ENCODE measurements at regions not wholly inside any gene's neighbourhood (a gene's known extent, or its start where the extent isn't known, plus 50 kb on each side); places are given as distances from the start of the nearest gene placed in this dataset.
"Not testable (repeated sequence)": the region's sequence is repeated elsewhere in the genome, so short reads cannot be mapped to it uniquely, and the experiment has no call there.

DNA sequence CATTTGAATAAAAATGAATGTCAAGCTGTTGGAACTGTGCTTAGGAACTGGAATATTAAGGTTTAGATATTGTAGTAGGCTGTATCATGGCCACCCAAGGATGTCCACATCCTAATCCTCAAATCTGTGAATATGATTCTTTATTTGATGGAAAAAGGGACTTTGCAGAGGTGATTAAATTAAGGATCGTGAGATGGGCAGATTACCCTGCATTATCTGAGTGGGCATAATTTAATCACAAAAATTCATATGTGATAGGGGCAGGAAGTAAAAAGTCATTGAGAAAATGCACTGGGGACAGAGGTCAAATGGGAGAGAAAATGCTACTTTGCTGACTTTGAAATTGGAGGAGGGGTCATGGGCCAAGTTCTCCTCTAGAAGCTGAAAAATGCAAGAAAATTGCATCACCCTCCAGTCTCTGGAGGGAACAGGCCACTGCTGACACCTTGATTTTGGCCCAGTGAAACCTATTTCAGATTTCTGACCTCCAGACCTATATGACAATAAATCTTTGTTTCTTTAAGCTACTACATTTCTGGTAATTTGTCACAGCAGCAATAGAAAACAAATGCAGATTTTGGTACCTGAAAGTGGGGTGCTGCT lies 521.4 kb downstream of the PCDH7 start:
- Histone ChIP-seq H3K4me3 (no peak overlapping the region), H3K27ac (no peak overlapping the region), H3K9me3 (peaks cover 0 to 11% of the 10 kb centered on the region in 2 donors), H3K36me3 (no peaks in the 10 kb centered on the region), H3K27me3 (no peaks in the 10 kb centered on the region), H3K4me1 (no peaks in the 10 kb centered on the region)
- TF ChIP-seq, protein P1, sequence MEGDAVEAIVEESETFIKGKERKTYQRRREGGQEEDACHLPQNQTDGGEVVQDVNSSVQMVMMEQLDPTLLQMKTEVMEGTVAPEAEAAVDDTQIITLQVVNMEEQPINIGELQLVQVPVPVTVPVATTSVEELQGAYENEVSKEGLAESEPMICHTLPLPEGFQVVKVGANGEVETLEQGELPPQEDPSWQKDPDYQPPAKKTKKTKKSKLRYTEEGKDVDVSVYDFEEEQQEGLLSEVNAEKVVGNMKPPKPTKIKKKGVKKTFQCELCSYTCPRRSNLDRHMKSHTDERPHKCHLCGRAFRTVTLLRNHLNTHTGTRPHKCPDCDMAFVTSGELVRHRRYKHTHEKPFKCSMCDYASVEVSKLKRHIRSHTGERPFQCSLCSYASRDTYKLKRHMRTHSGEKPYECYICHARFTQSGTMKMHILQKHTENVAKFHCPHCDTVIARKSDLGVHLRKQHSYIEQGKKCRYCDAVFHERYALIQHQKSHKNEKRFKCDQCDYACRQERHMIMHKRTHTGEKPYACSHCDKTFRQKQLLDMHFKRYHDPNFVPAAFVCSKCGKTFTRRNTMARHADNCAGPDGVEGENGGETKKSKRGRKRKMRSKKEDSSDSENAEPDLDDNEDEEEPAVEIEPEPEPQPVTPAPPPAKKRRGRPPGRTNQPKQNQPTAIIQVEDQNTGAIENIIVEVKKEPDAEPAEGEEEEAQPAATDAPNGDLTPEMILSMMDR (IDR thresholded peaks at IDR 0.05) = no peak
- TF ChIP-seq POLR2AphosphoS5 (IDR thresholded peaks at IDR 0.05) = no peak
- no peak for TF ChIP-seq POLR2A (IDR thresholded peaks at IDR 0.05)
- intact Hi-C loops (cut with DNase I; ENCODE audit: low total_unique reads) = no loop called here
- no peak for DNase-seq (ENCODE audit: low spot score in 2 of 2)

DNA sequence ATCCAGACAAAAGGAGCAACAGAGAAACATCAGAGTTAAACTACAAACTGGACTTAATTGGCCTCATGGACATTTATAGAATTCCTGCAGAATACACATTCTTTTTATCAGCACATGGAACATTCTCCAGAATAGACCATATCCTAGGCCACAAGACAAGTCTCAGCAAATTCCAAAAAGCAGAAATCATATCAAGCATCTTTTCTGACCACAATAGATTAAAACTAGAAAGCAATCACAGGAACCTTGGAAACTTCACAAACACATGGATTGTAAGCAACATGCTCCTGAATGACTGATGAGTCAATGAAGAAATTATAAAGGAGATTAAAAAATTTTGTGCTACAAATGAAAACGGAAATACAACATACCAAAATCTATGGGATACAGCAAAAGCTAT lies 526.7 kb downstream of the PCDH7 start:
- Histone ChIP-seq H3K4me1 (no peaks in the 10 kb centered on the region), H3K27ac (no peak overlapping the region), H3K4me3 (no peak overlapping the region), H3K36me3 (no peaks in the 10 kb centered on the region), H3K27me3 (no peaks in the 10 kb centered on the region), H3K9me3 (no peaks in the 10 kb centered on the region)
- intact Hi-C loops (cut with DNase I; ENCODE audit: low total_unique reads) = no loop called here
- no peak for DNase-seq (ENCODE audit: low spot score in 2 of 2)
- TF ChIP-seq, protein P1 (IDR thresholded peaks at IDR 0.05) = no peak
- TF ChIP-seq POLR2AphosphoS5 (IDR thresholded peaks at IDR 0.05) (no peak), POLR2A (IDR thresholded peaks at IDR 0.05) (no peak)

- Histone ChIP-seq H3K9me3 (no peaks in the 10 kb centered on the region), H3K4me3 (no peak overlapping the region), H3K27ac (no peak overlapping the region), H3K36me3 (no peaks in the 10 kb centered on the region), H3K4me1 (no peaks in the 10 kb centered on the region), H3K27me3 (no peaks in the 10 kb centered on the region)
- intact Hi-C loops (cut with DNase I; ENCODE audit: low total_unique reads) = no loop called here
- no peak for DNase-seq (ENCODE audit: low spot score in 2 of 2)
- TF ChIP-seq, protein P1 (IDR thresholded peaks at IDR 0.05) = no peak
- TF ChIP-seq POLR2A (IDR thresholded peaks at IDR 0.05) (no peak), POLR2AphosphoS5 (IDR thresholded peaks at IDR 0.05) (no peak)
Measured at GRCh38 chr4:31259119-31259518, 539.0 kb downstream of the PCDH7 start.

GRCh38 chr4:31261632-31262031 lies 541.5 kb downstream of the PCDH7 start:
- TF ChIP-seq POLR2A (IDR thresholded peaks at IDR 0.05) = no peak
- TF ChIP-seq, protein P1 (IDR thresholded peaks at IDR 0.05) = no peak
- no peak for TF ChIP-seq POLR2AphosphoS5 (IDR thresholded peaks at IDR 0.05)
- no peak for DNase-seq (ENCODE audit: low spot score in 2 of 2)
- intact Hi-C loops (cut with DNase I; ENCODE audit: low total_unique reads) = no loop called here
- Histone ChIP-seq H3K4me1 (no peaks in the 10 kb centered on the region), H3K27ac (no peak overlapping the region), H3K36me3 (no peaks in the 10 kb centered on the region), H3K4me3 (no peak overlapping the region), H3K9me3 (no peaks in the 10 kb centered on the region), H3K27me3 (no peaks in the 10 kb centered on the region)

- intact Hi-C loops (cut with DNase I; ENCODE audit: low total_unique reads); H3K36me3 ChIP-seq; H3K4me3 ChIP-seq; H3K27ac ChIP-seq; H3K4me1 ChIP-seq; H3K27me3 ChIP-seq; DNase-seq (ENCODE audit: low spot score in 2 of 2); H3K9me3 ChIP-seq: not testable (repeated sequence)
Measured at GRCh38 chr4:31266094-31266493, 545.9 kb downstream of the PCDH7 start.
